IMR-90 (cell line): ENCODE measurements at regions not wholly inside any gene's neighbourhood (a gene's known extent, or its start where the extent isn't known, plus 50 kb on each side); places are given as distances from the start of the nearest gene placed in this dataset.
"Not testable (repeated sequence)": the region's sequence is repeated elsewhere in the genome, so short reads cannot be mapped to it uniquely, and the experiment has no call there.

ENCODE experiments used
- ATAC-seq: fragments of 200-7000 bp; cut with Tn5 transposase; 2 replicates; pipeline ENCODE4 v1.9.1; 2020; ENCODE audit warnings: low read depth, mild to moderate bottlenecking, moderate library complexity
- BruUV-seq: library from RNA; stranded (reverse); fragments of 400-500 nt; replicated peaks from 2 replicates; lab custom pipeline; 2021; lab: Mats Ljungman, UMichigan
- CTCF ChIA-PET: fragments of 300-600 bp; formaldehyde crosslinking; extraction: SDS; loops from one replicate; lab custom pipeline; 2021; ENCODE audit warnings: antibody characterized with exemption; lab: Yijun Ruan, JAX
- POLR2A ChIA-PET: fragments of 300-600 bp; sonication (Branson Sonifier 250); formaldehyde crosslinking; loops from one replicate; lab custom pipeline; 2022; ENCODE audit warnings: antibody characterized with exemption; ENCODE audit not compliant: unreplicated experiment; lab: Charles Lee
- DNase-seq: peaks from one replicate; pipeline ENCODE4 v3.0.0; 2013
- H2AFZ ChIP-seq: replicated peaks from 2 replicates; pipeline ENCODE3; 2013; ENCODE audit warnings: low read length, mild to moderate bottlenecking; ENCODE audit not compliant: poor library complexity
- H2AK5ac ChIP-seq: 2 replicates; pipeline ENCODE4 v1.6.1; 2013; ENCODE audit warnings: low read depth, low read length, inconsistent platforms
- H2AK9ac ChIP-seq: replicated peaks from 2 replicates; pipeline ENCODE3; 2013; ENCODE audit warnings: mild to moderate bottlenecking, low read depth, low read length, moderate library complexity; ENCODE audit not compliant: poor library complexity
- H2BK120ac ChIP-seq: 2 replicates; pipeline ENCODE4 v1.6.1; 2013; ENCODE audit warnings: low read depth, low read length, inconsistent platforms
- H2BK15ac ChIP-seq: 3 replicates; pipeline ENCODE4 v1.6.1; 2013; ENCODE audit warnings: low read depth, low read length, inconsistent platforms
- H2BK20ac ChIP-seq: 2 replicates; pipeline ENCODE4 v1.6.1; 2013; ENCODE audit warnings: low read depth, mild to moderate bottlenecking, inconsistent platforms, low read length, moderate library complexity
- H2BK5ac ChIP-seq: 2 replicates; pipeline ENCODE4 v1.6.1; 2013; ENCODE audit warnings: mild to moderate bottlenecking, low read depth, low read length, inconsistent platforms; ENCODE audit not compliant: poor library complexity, severe bottlenecking
- H3K14ac ChIP-seq: replicated peaks from 2 replicates; pipeline ENCODE4 v1.6.1; 2013; ENCODE audit warnings: low read depth, low read length, inconsistent platforms
- H3K18ac ChIP-seq: 2 replicates; pipeline ENCODE4 v1.6.1; 2013; ENCODE audit warnings: low read depth, low read length, control low read depth
- H3K23ac ChIP-seq: 2 replicates; pipeline ENCODE4 v1.6.1; 2013; ENCODE audit warnings: low read depth, low read length, inconsistent platforms
- H3K27ac ChIP-seq: 2 replicates; pipeline ENCODE4 v1.5.1; 2013; ENCODE audit warnings: mild to moderate bottlenecking, control low read depth, low read length; ENCODE audit not compliant: insufficient read depth
- H3K27me3 ChIP-seq: 2 replicates; pipeline ENCODE4 v1.6.1; 2013; ENCODE audit warnings: low read length; ENCODE audit not compliant: control insufficient read depth, insufficient read depth
- H3K36me3 ChIP-seq: 2 replicates; pipeline ENCODE4 v1.6.1; 2013; ENCODE audit warnings: low read length, mixed read lengths; ENCODE audit not compliant: control insufficient read depth, insufficient read depth
- H3K4ac ChIP-seq: 2 replicates; pipeline ENCODE4 v1.6.1; 2013; ENCODE audit warnings: low read depth, low read length, inconsistent platforms
- H3K4me1 ChIP-seq: 2 replicates; pipeline ENCODE4 v1.6.1; 2013; ENCODE audit warnings: low read length, mixed read lengths; ENCODE audit not compliant: control insufficient read depth, insufficient read depth
- H3K4me2 ChIP-seq: 2 replicates; pipeline ENCODE4 v1.6.1; 2013; ENCODE audit warnings: low read depth, mild to moderate bottlenecking, control low read depth, low read length, moderate library complexity
- H3K4me3 ChIP-seq: 2 replicates; pipeline ENCODE4 v1.5.1; 2013; ENCODE audit warnings: low read depth, mild to moderate bottlenecking, control low read depth, low read length, moderate library complexity; ENCODE audit not compliant: insufficient read depth
- H3K56ac ChIP-seq: 2 replicates; pipeline ENCODE4 v1.6.1; 2013; ENCODE audit warnings: low read length, inconsistent platforms; ENCODE audit not compliant: insufficient read depth; ENCODE audit errors: extremely low read depth
- H3K79me1 ChIP-seq, 2 experiments: 2 replicates each; pipeline ENCODE4 v1.6.1; 2013; ENCODE audit warnings: low read length in 2 of 2, inconsistent platforms in 1 of 2, low read depth in 1 of 2
- H3K9ac ChIP-seq: 2 replicates; pipeline ENCODE4 v1.6.1; 2013; ENCODE audit warnings: low read depth, low read length, control low read depth
- H3K9me1 ChIP-seq: 2 replicates; pipeline ENCODE4 v1.6.1; 2013; ENCODE audit warnings: low read length, inconsistent platforms; ENCODE audit not compliant: insufficient read depth
- H3K9me3 ChIP-seq: 2 replicates; pipeline ENCODE4 v1.6.1; 2013; ENCODE audit warnings: low read length; ENCODE audit not compliant: control insufficient read depth, insufficient read depth
- H4K20me1 ChIP-seq: 2 replicates; pipeline ENCODE4 v1.6.1; 2013; ENCODE audit warnings: low read length, inconsistent platforms; ENCODE audit not compliant: insufficient read depth
- H4K5ac ChIP-seq: 2 replicates; pipeline ENCODE4 v1.6.1; 2013; ENCODE audit warnings: mild to moderate bottlenecking, low read depth, low read length, control low read depth
- H4K8ac ChIP-seq, 2 experiments: 2 replicates each; pipeline ENCODE4 v1.6.1; 2013; ENCODE audit warnings: low read depth in 2 of 2, low read length in 2 of 2, control low read depth in 1 of 2, inconsistent platforms in 1 of 2
- H4K91ac ChIP-seq: 2 replicates; pipeline ENCODE4 v1.6.1; 2013; ENCODE audit warnings: low read depth, low read length, inconsistent platforms; ENCODE audit not compliant: insufficient read depth
- WGBS, 2 experiments: methylation state at CpG; one replicate each; pipeline versions ENCODE4 v1.1.5 to v1.1.7; 2013; ENCODE audit warnings: missing lambda C conversion rate in 2 of 2; ENCODE audit not compliant: insufficient read length in 1 of 2; ENCODE audit errors: extremely low coverage in 2 of 2; 5-methylcytosine and 5-hydroxymethylcytosine counted together
- dilution Hi-C: fragments of 300-500 bp; cut with HindIII; formaldehyde crosslinking; loops from one replicate; pipeline ENCODE4 v1.14.3; 2018; ENCODE audit warnings: low sequenced_read_pairs; ENCODE audit not compliant: unreplicated experiment
- in situ Hi-C: fragments of 300-500 bp; cut with MboI; formaldehyde crosslinking; loops from 3 replicates; pipeline ENCODE4 v1.14.3; 2019; ENCODE audit warnings: low sequenced_read_pairs, inconsistent platforms, mixed read lengths
- intact Hi-C: fragments of 100-400 bp; cut with micrococcal nuclease; formaldehyde crosslinking; loops from 2 replicates; pipeline ENCODE4 v1.10.0; 2022

DNA sequence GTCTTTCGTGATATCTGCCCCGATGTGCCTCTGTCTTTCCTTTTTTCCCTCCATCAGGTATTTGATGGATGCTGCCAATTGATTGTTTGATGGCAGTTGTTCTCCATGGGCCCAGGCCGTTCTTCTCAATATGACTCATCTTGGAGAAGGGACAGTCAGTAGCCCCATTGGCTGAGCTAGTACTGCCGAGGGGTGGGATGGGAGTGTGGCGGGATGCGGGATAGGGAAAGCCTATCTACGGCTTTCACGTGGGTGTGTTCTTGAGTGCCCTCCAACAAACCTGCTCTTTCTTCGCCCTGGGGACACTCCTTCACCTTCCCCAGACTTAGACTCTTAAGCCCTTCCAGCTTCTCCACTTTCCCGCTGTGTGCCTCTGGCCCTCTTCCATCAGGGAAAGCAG lies 159.4 kb downstream of the GOLGA8K start:
- H3K9me3 ChIP-seq, H3K27me3 ChIP-seq, ATAC-seq, H2BK120ac ChIP-seq, H3K18ac ChIP-seq, H3K27ac ChIP-seq, H4K8ac ChIP-seq, H3K9ac ChIP-seq, DNase-seq, H2BK20ac ChIP-seq, H4K91ac ChIP-seq, H3K79me1 ChIP-seq, H3K56ac ChIP-seq, POLR2A ChIA-PET, H2BK5ac ChIP-seq, in situ Hi-C loops, H3K14ac ChIP-seq, H4K5ac ChIP-seq, H4K20me1 ChIP-seq, H2AK5ac ChIP-seq, H3K4me3 ChIP-seq, H3K9me1 ChIP-seq, H2AK9ac ChIP-seq, H3K4ac ChIP-seq, CTCF ChIA-PET, H2BK15ac ChIP-seq, H3K4me1 ChIP-seq, BruUV-seq, H3K4me2 ChIP-seq, H3K36me3 ChIP-seq, intact Hi-C loops, H3K23ac ChIP-seq, dilution Hi-C loops, H2AFZ ChIP-seq: not testable (repeated sequence)
- no CpG with 5 or more reads among the region's 10 CpGs for WGBS, 2 experiments

DNA sequence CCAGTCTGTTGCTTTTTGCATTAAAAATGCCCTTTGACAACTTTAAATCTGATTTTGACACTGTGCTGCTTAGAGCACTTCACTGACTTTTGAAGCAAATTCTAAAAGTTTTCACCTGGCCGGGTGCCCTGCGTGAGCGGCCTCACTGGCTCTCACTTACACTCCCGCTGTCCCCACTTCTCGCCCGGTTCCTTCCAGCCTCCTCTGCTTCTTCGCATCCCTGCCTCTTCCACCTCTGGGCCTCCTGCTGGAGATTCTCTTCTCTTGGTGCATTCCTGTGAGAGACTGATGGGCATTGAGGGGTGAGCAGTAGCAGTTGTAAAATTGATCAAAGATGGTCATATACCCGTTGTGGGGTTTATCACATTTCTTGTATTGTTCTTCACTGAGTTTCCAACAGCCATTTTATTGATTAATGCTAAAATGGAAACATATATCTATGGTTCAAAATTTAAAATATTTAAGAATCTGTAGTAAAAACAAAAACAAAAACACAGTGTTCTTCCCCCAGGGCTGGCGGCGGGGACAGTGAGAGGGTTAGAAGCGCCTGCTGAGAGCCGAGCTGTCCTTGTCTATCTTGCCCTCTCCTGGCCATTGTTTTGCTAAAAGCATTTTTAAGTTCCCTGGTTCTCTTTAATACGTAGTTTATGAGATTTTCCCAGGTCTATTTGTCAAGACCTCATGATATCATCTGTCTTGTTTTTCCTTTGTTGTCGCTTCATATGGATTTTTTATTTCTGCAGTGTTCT lies 160.1 kb downstream of the GOLGA8K start:
- H2AK5ac ChIP-seq, H3K4ac ChIP-seq, H3K9me1 ChIP-seq, H2BK15ac ChIP-seq, H2BK20ac ChIP-seq, H3K9me3 ChIP-seq, in situ Hi-C loops, H4K91ac ChIP-seq, H3K36me3 ChIP-seq, H3K4me2 ChIP-seq, H3K23ac ChIP-seq, H4K8ac ChIP-seq, H3K18ac ChIP-seq, H3K14ac ChIP-seq, dilution Hi-C loops, H3K56ac ChIP-seq, DNase-seq, H4K20me1 ChIP-seq, H3K4me3 ChIP-seq, intact Hi-C loops, H2BK120ac ChIP-seq, POLR2A ChIA-PET, ATAC-seq, H3K4me1 ChIP-seq, H3K27me3 ChIP-seq, H4K5ac ChIP-seq, H3K27ac ChIP-seq, H2AFZ ChIP-seq, H2BK5ac ChIP-seq, BruUV-seq, H2AK9ac ChIP-seq, CTCF ChIA-PET, H3K9ac ChIP-seq, H3K79me1 ChIP-seq: not testable (repeated sequence)
- WGBS, 2 experiments, result no CpG with 5 or more reads among the region's 14 CpGs
